Activated CD8-positive, alpha-beta memory T cell treated with anti-CD3 and anti-CD28 coated beads, Interleukin-2, amount 10 ng/mL, durations not matched to agents 7 days and 5 days (primary cell): ENCODE measurements at regions not wholly inside any gene's neighbourhood (a gene's known extent, or its start where the extent isn't known, plus 50 kb on each side); places are given as distances from the start of the nearest gene placed in this dataset.
"Not testable (repeated sequence)": the region's sequence is repeated elsewhere in the genome, so short reads cannot be mapped to it uniquely, and the experiment has no call there.

Experiments
- ATAC-seq: fragments of 150-1000 bp; cut with Tn5 transposase; one replicate; pipeline ENCODE4 v1.10.0; 2021; ENCODE audit warnings: moderate library complexity
- CTCF ChIA-PET: fragments of 350-600 bp; sonication (Branson Sonifier 250); formaldehyde crosslinking; loops from one replicate; lab custom pipeline; 2021; ENCODE audit warnings: antibody characterized with exemption; lab: Charles Lee
- DNase-seq: peaks from one replicate; pipeline ENCODE4 v3.0.0-alpha.2; 2020
- H3K27ac Mint-ChIP-seq: one replicate; pipeline ENCODE4 v1.8.0; 2021; ENCODE audit warnings: mild to moderate bottlenecking, mixed read lengths
- H3K27me3 Mint-ChIP-seq: one replicate; pipeline ENCODE4 v1.8.0; 2021; ENCODE audit warnings: mixed read lengths
- H3K36me3 Mint-ChIP-seq: one replicate; pipeline ENCODE4 v1.8.0; 2021; ENCODE audit warnings: mild to moderate bottlenecking, mixed read lengths
- H3K4me1 Mint-ChIP-seq: one replicate; pipeline ENCODE4 v1.8.0; 2021; ENCODE audit warnings: mixed read lengths
- H3K4me3 Mint-ChIP-seq: one replicate; pipeline ENCODE4 v1.8.0; 2021; ENCODE audit warnings: mild to moderate bottlenecking, moderate library complexity, mixed read lengths
- H3K9me3 Mint-ChIP-seq: one replicate; pipeline ENCODE4 v1.8.0; 2022; ENCODE audit warnings: low read depth, mixed read lengths

- CTCF ChIA-PET: no interaction called here
- H3K36me3 Mint-ChIP-seq: no peaks in the 10 kb centered on the region
- no peak overlapping the region for H3K27ac Mint-ChIP-seq
- H3K9me3 Mint-ChIP-seq: peaks cover 16% of the 10 kb centered on the region
- H3K4me1 Mint-ChIP-seq: no peaks in the 10 kb centered on the region
- H3K4me3 Mint-ChIP-seq: no peak overlapping the region
- ATAC-seq (no peak), DNase-seq (no peak)
- H3K27me3 Mint-ChIP-seq: no peaks in the 10 kb centered on the region
Observed at GRCh38 chr4:19497705-19498104, 754.0 kb upstream of the SLIT2 start.

- Mint-ChIP-seq H3K27me3 (no peaks in the 10 kb centered on the region), H3K4me1 (no peaks in the 10 kb centered on the region), H3K27ac (no peak overlapping the region), H3K4me3 (no peak overlapping the region), H3K9me3 (peaks cover 18% of the 10 kb centered on the region), H3K36me3 (no peaks in the 10 kb centered on the region)
- DNase-seq (no peak), ATAC-seq (no peak)
- CTCF ChIA-PET: no interaction called here
Observed at GRCh38 chr4:19496756-19497155, 754.9 kb upstream of the SLIT2 start.

GRCh38 chr4:19494961-19495360 is 756.7 kb upstream of the SLIT2 start:
- Mint-ChIP-seq H3K27me3 (no peaks in the 10 kb centered on the region), H3K4me3 (no peak overlapping the region), H3K4me1 (no peaks in the 10 kb centered on the region), H3K9me3 (peaks cover 18% of the 10 kb centered on the region), H3K36me3 (no peaks in the 10 kb centered on the region), H3K27ac (no peak overlapping the region)
- CTCF ChIA-PET: no interaction called here
- no peak for ATAC-seq
- DNase-seq: no peak

GRCh38 chr4:19492606-19493005 is 759.1 kb upstream of the SLIT2 start:
- no peaks in the 10 kb centered on the region for H3K36me3 Mint-ChIP-seq
- peaks cover 18% of the 10 kb centered on the region for H3K9me3 Mint-ChIP-seq
- H3K27me3 Mint-ChIP-seq: no peaks in the 10 kb centered on the region
- no peaks in the 10 kb centered on the region for H3K4me1 Mint-ChIP-seq
- CTCF ChIA-PET: no interaction called here
- no peak overlapping the region for H3K27ac Mint-ChIP-seq
- ATAC-seq (no peak), DNase-seq (no peak)
- no peak overlapping the region for H3K4me3 Mint-ChIP-seq

- Mint-ChIP-seq H3K4me1 (no peaks in the 10 kb centered on the region), H3K4me3 (no peak overlapping the region), H3K27ac (no peak overlapping the region), H3K36me3 (no peaks in the 10 kb centered on the region), H3K27me3 (no peaks in the 10 kb centered on the region), H3K9me3 (no peaks in the 10 kb centered on the region)
- ATAC-seq: no peak
- CTCF ChIA-PET: no interaction called here
- DNase-seq: no peak
Observed at GRCh38 chr4:19486400-19486799, 765.3 kb upstream of the SLIT2 start.

GRCh38 chr4:19478791-19479190 is 772.9 kb upstream of the SLIT2 start:
- no peaks in the 10 kb centered on the region for H3K27me3 Mint-ChIP-seq
- CTCF ChIA-PET: no interaction called here
- H3K4me1 Mint-ChIP-seq: no peaks in the 10 kb centered on the region
- H3K9me3 Mint-ChIP-seq: no peaks in the 10 kb centered on the region
- no peak overlapping the region for H3K4me3 Mint-ChIP-seq
- DNase-seq: no peak
- no peak for ATAC-seq
- no peak overlapping the region for H3K27ac Mint-ChIP-seq
- no peaks in the 10 kb centered on the region for H3K36me3 Mint-ChIP-seq

GRCh38 chr4:19473569-19473968 is 778.1 kb upstream of the SLIT2 start:
- CTCF ChIA-PET: no interaction called here
- Mint-ChIP-seq H3K27ac (no peak overlapping the region), H3K36me3 (no peaks in the 10 kb centered on the region), H3K4me1 (no peaks in the 10 kb centered on the region), H3K9me3 (peaks cover 3% of the 10 kb centered on the region), H3K4me3 (no peak overlapping the region), H3K27me3 (no peaks in the 10 kb centered on the region)
- ATAC-seq (no peak), DNase-seq (no peak)

- no peaks in the 10 kb centered on the region for H3K36me3 Mint-ChIP-seq
- ATAC-seq (no peak), DNase-seq (no peak)
- no peak overlapping the region for H3K4me3 Mint-ChIP-seq
- H3K9me3 Mint-ChIP-seq: peaks cover 3% of the 10 kb centered on the region
- H3K27ac Mint-ChIP-seq: no peak overlapping the region
- CTCF ChIA-PET: no interaction called here
- no peaks in the 10 kb centered on the region for H3K4me1 Mint-ChIP-seq
- no peaks in the 10 kb centered on the region for H3K27me3 Mint-ChIP-seq
Observed at GRCh38 chr4:19472666-19473065, 779.0 kb upstream of the SLIT2 start.

GRCh38 chr4:19470001-19470400 is 781.7 kb upstream of the SLIT2 start:
- H3K4me3 Mint-ChIP-seq, CTCF ChIA-PET, DNase-seq, H3K27me3 Mint-ChIP-seq, H3K9me3 Mint-ChIP-seq, H3K27ac Mint-ChIP-seq, ATAC-seq, H3K36me3 Mint-ChIP-seq, H3K4me1 Mint-ChIP-seq: not testable (repeated sequence)

GRCh38 chr4:19462117-19462516 is 789.6 kb upstream of the SLIT2 start:
- H3K27me3 Mint-ChIP-seq: no peaks in the 10 kb centered on the region
- no peak for ATAC-seq
- CTCF ChIA-PET: no interaction called here

GRCh38 chr4:19455850-19456602 is 795.7 kb upstream of the SLIT2 start:
- Mint-ChIP-seq H3K27ac (no peak overlapping the region), H3K9me3 (peaks cover 11% of the 10 kb centered on the region), H3K4me1 (no peaks in the 10 kb centered on the region), H3K4me3 (no peak overlapping the region), H3K27me3 (no peaks in the 10 kb centered on the region), H3K36me3 (no peaks in the 10 kb centered on the region)
- ATAC-seq (no peak), DNase-seq (no peak)
- CTCF ChIA-PET: no interaction called here

More at GRCh38 chr4:19462117-19462516, 789.6 kb upstream of the SLIT2 start:
- DNase-seq: no peak
- Mint-ChIP-seq H3K4me3 (no peak overlapping the region), H3K4me1 (no peaks in the 10 kb centered on the region), H3K36me3 (no peaks in the 10 kb centered on the region), H3K27ac (no peak overlapping the region), H3K9me3 (peaks cover 9% of the 10 kb centered on the region)

GRCh38 chr4:19455196-19455595 is 796.5 kb upstream of the SLIT2 start:
- peaks cover 11% of the 10 kb centered on the region for H3K9me3 Mint-ChIP-seq
- H3K36me3 Mint-ChIP-seq: no peaks in the 10 kb centered on the region
- CTCF ChIA-PET: no interaction called here
- no peaks in the 10 kb centered on the region for H3K27me3 Mint-ChIP-seq
- DNase-seq (no peak), ATAC-seq (no peak)
- no peaks in the 10 kb centered on the region for H3K4me1 Mint-ChIP-seq
- H3K4me3 Mint-ChIP-seq: no peak overlapping the region
- no peak overlapping the region for H3K27ac Mint-ChIP-seq

- H3K27ac Mint-ChIP-seq: no peak overlapping the region
- peaks cover 13% of the 10 kb centered on the region for H3K9me3 Mint-ChIP-seq
- no peak overlapping the region for H3K4me3 Mint-ChIP-seq
- H3K27me3 Mint-ChIP-seq: no peaks in the 10 kb centered on the region
- ATAC-seq (no peak), DNase-seq (no peak)
- H3K4me1 Mint-ChIP-seq: no peaks in the 10 kb centered on the region
- CTCF ChIA-PET: no interaction called here
- no peaks in the 10 kb centered on the region for H3K36me3 Mint-ChIP-seq
Observed at GRCh38 chr4:19438233-19438632, 813.5 kb upstream of the SLIT2 start.

GRCh38 chr4:19437008-19437407 is 814.7 kb upstream of the SLIT2 start:
- Mint-ChIP-seq H3K36me3 (no peaks in the 10 kb centered on the region), H3K27me3 (no peaks in the 10 kb centered on the region), H3K9me3 (peaks cover 10% of the 10 kb centered on the region), H3K4me3 (no peak overlapping the region), H3K27ac (no peak overlapping the region), H3K4me1 (no peaks in the 10 kb centered on the region)
- CTCF ChIA-PET: no interaction called here
- DNase-seq (no peak), ATAC-seq (no peak)
